ENCODE measurements at regions not wholly inside any gene's neighbourhood (a gene's known extent, or its start where the extent isn't known, plus 50 kb on each side); places are given as distances from the start of the nearest gene placed in this dataset.

DNA sequence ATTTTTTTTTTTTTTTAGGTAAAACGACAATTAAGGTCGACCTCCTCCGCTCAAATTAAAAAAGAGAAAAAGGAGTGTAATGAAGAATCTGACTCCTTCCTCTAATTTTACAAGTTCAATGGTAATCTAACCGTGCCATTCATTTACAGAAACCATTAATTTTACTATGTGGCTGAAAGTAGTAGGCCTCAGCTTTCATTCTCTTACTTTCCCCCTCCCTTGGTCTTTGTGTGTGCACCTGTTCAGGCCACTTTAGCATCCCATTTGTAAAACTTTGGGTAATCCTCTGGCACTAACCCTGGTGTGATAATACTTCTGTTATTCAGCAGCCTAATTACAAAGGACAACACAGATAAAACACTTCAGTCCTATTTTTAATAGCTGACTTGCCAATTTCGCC lies 128.1 kb downstream of the ASCL1 start:
- TF ChIP-seq, protein P1, sequence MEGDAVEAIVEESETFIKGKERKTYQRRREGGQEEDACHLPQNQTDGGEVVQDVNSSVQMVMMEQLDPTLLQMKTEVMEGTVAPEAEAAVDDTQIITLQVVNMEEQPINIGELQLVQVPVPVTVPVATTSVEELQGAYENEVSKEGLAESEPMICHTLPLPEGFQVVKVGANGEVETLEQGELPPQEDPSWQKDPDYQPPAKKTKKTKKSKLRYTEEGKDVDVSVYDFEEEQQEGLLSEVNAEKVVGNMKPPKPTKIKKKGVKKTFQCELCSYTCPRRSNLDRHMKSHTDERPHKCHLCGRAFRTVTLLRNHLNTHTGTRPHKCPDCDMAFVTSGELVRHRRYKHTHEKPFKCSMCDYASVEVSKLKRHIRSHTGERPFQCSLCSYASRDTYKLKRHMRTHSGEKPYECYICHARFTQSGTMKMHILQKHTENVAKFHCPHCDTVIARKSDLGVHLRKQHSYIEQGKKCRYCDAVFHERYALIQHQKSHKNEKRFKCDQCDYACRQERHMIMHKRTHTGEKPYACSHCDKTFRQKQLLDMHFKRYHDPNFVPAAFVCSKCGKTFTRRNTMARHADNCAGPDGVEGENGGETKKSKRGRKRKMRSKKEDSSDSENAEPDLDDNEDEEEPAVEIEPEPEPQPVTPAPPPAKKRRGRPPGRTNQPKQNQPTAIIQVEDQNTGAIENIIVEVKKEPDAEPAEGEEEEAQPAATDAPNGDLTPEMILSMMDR (IDR thresholded peaks at IDR 0.05 in 2 of 3, conservative IDR thresholded peaks at IDR 0.05 in 1 of 3; ENCODE audit: borderline replicate concordance in 1 of 3, insufficient read depth in 1 of 3, low read depth in 2 of 3, low read length in 2 of 3), result no peak
- TF ChIP-seq, protein P2, sequence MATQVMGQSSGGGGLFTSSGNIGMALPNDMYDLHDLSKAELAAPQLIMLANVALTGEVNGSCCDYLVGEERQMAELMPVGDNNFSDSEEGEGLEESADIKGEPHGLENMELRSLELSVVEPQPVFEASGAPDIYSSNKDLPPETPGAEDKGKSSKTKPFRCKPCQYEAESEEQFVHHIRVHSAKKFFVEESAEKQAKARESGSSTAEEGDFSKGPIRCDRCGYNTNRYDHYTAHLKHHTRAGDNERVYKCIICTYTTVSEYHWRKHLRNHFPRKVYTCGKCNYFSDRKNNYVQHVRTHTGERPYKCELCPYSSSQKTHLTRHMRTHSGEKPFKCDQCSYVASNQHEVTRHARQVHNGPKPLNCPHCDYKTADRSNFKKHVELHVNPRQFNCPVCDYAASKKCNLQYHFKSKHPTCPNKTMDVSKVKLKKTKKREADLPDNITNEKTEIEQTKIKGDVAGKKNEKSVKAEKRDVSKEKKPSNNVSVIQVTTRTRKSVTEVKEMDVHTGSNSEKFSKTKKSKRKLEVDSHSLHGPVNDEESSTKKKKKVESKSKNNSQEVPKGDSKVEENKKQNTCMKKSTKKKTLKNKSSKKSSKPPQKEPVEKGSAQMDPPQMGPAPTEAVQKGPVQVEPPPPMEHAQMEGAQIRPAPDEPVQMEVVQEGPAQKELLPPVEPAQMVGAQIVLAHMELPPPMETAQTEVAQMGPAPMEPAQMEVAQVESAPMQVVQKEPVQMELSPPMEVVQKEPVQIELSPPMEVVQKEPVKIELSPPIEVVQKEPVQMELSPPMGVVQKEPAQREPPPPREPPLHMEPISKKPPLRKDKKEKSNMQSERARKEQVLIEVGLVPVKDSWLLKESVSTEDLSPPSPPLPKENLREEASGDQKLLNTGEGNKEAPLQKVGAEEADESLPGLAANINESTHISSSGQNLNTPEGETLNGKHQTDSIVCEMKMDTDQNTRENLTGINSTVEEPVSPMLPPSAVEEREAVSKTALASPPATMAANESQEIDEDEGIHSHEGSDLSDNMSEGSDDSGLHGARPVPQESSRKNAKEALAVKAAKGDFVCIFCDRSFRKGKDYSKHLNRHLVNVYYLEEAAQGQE (IDR thresholded peaks at IDR 0.05; ENCODE audit: low read depth), result no peak
- TF ChIP-seq, protein P3, sequence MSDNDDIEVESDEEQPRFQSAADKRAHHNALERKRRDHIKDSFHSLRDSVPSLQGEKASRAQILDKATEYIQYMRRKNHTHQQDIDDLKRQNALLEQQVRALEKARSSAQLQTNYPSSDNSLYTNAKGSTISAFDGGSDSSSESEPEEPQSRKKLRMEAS (IDR thresholded peaks at IDR 0.05), result no peak
- no peak for TF ChIP-seq POLR2AphosphoS5 (IDR thresholded peaks at IDR 0.05; ENCODE audit: low read depth, low read length)
- TF ChIP-seq POLR2A (IDR thresholded peaks at IDR 0.05; ENCODE audit: borderline replicate concordance, extremely low read depth, insufficient read depth, insufficient read length), result no peak
- TF ChIP-seq ZNF274 (IDR thresholded peaks at IDR 0.05; ENCODE audit: low read depth, low read length), result no peak
- TF ChIP-seq EZH2 (IDR thresholded peaks at IDR 0.05), result no peak
- TF ChIP-seq FOSL1 (IDR thresholded peaks at IDR 0.05; ENCODE audit: low read depth), result no peak
- no peak for TF ChIP-seq CEBPB (IDR thresholded peaks at IDR 0.05; ENCODE audit: low read depth)
- TF ChIP-seq JUND (IDR thresholded peaks at IDR 0.05), result no peak
- no peak for TF ChIP-seq ELF1 (IDR thresholded peaks at IDR 0.05; ENCODE audit: borderline replicate concordance, low read depth)
- TF ChIP-seq YY1 (IDR thresholded peaks at IDR 0.05; ENCODE audit: extremely low read depth, insufficient replicate concordance, low read depth, low read length), result no peak
- no peak for TF ChIP-seq SRF (IDR thresholded peaks at IDR 0.05; ENCODE audit: low read depth)
- TF ChIP-seq EZH2phosphoT487 (IDR thresholded peaks at IDR 0.05; ENCODE audit: borderline replicate concordance), result no peak

Measured in HCT116 (cell line).